Kidney (tissue), 13 donors: ENCODE measurements at regions not wholly inside any gene's neighbourhood (a gene's known extent, or its start where the extent isn't known, plus 50 kb on each side); places are given as distances from the start of the nearest gene placed in this dataset.

Source experiments
- DNase-seq, 5 donors: peaks; one replicate each; pipeline ENCODE4 v3.0.0-alpha.2; 2013 to 2020
- FAIRE-seq: peaks from 2 replicates; lab custom pipeline; 2012; peaks lifted over from hg19 to GRCh38; lab: Jason Lieb, UNC
- H3K27ac ChIP-seq, 2 donors: one replicate each; pipeline ENCODE4 v1.7.0; 2013; ENCODE audit warnings: low read depth in 2 of 2, low read length in 2 of 2, inconsistent platforms in 1 of 2
- H3K27me3 ChIP-seq: one replicate; pipeline ENCODE4 v1.7.1; 2013; ENCODE audit warnings: low read length, inconsistent platforms; ENCODE audit not compliant: control insufficient read depth, insufficient read depth
- H3K36me3 ChIP-seq, 3 donors: one replicate each; pipeline versions ENCODE4 v1.7.0 to v1.7.1; 2013; ENCODE audit warnings: low read length in 3 of 3, control low read depth in 1 of 3, inconsistent platforms in 1 of 3; ENCODE audit not compliant: insufficient read depth in 3 of 3, control insufficient read depth in 2 of 3
- H3K4me1 ChIP-seq, 3 donors: one replicate each; pipeline versions ENCODE4 v1.7.0 to v1.7.1; 2013; ENCODE audit warnings: low read length in 3 of 3, inconsistent platforms in 1 of 3, low read depth in 1 of 3; ENCODE audit not compliant: control insufficient read depth in 2 of 3, insufficient read depth in 2 of 3
- H3K4me3 ChIP-seq, 3 donors: one replicate each; pipeline versions ENCODE4 v1.7.0 to v1.8.1; 2013; ENCODE audit warnings: low read length in 3 of 3, control low read depth in 1 of 3, inconsistent platforms in 1 of 3
- H3K9ac ChIP-seq, 3 donors: one replicate each; pipeline versions ENCODE4 v1.7.0 to v1.7.1; 2013; ENCODE audit warnings: low read length in 3 of 3, control low read depth in 1 of 3, inconsistent platforms in 1 of 3
- H3K9me3 ChIP-seq, 3 donors: one replicate each; pipeline versions ENCODE4 v1.7.0 to v1.7.1; 2013; ENCODE audit warnings: low read length in 3 of 3, control low read depth in 1 of 3, inconsistent platforms in 1 of 3; ENCODE audit not compliant: control insufficient read depth in 2 of 3, insufficient read depth in 1 of 3
- CTCF ChIP-seq: IDR thresholded peaks from 3 replicates; pipeline ENCODE4 v1.5.1; 2012; ENCODE audit warnings: mild to moderate bottlenecking, moderate library complexity, borderline replicate concordance; ENCODE audit not compliant: insufficient read depth; ENCODE audit errors: extremely low read depth
- intact Hi-C: fragments of 100-400 bp; cut with DNase I; formaldehyde crosslinking; loops from one replicate; pipeline ENCODE4 v1.11.1; 2022
- donor health status: control.
- donor health status: control.
- donor health status: control.
- donor health status: control.
- donor health status: control.
- donor health status: DM: yes; HTN: yes; CAD: no.
- donor health status: Normal renal cell carcinoma (clear cell type).

DNA sequence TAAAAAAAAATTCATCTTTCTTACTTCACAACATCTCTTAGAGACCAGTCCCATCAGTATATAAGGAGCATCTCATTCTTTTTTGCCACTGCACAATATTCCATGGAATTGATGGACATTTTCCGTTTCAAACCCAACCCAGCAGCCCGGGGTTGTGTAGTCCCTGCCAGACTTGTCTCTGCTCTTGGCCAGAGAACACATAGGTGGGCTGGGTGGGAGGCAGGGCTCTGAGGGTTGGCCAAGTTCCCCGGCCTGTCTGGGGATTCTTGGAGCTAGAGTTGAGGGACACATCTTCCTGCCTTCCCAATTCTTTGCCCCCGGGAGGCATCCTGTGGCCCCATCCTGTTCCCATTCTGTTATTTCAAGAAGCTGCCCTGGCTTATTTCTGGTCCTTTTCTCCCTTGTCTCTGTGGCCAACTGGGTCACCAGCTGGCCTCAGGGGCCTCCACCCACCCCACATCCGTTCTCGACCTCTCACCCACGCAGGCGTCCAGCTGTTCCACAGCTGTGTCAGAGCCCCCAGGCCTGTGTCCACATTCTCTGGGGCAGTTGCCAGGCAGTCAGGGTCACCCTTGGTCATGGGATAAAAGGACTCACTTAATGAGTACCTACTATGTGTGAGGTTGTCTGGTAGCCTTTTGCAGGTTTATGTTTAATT lies 52.0 kb upstream of the CCDC63 start:
- H3K27ac ChIP-seq = no peak overlapping the region
- no peaks in the 10 kb centered on the region for H3K36me3 ChIP-seq
- FAIRE-seq (no peak), DNase-seq (peak in 1 of 5 donors; percentile 65)
- H3K27me3 ChIP-seq = no peaks in the 10 kb centered on the region
- H3K9ac ChIP-seq = no peak overlapping the region
- intact Hi-C loops = no loop called here
- no peaks in the 10 kb centered on the region for H3K4me1 ChIP-seq
- peaks cover 0 to 5% (median 0%) of the 10 kb centered on the region in 3 donors for H3K9me3 ChIP-seq
- no peak overlapping the region for H3K4me3 ChIP-seq
- no peak for TF ChIP-seq CTCF

GRCh38 chr12:110796952-110797351 lies 49.8 kb upstream of the CCDC63 start:
- FAIRE-seq (no peak), DNase-seq (no peak)
- intact Hi-C loops = no loop called here
- H3K4me1 ChIP-seq = no peaks in the 10 kb centered on the region
- no peak overlapping the region for H3K27ac ChIP-seq
- no peaks in the 10 kb centered on the region for H3K36me3 ChIP-seq
- no peaks in the 10 kb centered on the region for H3K27me3 ChIP-seq
- no peak overlapping the region for H3K9ac ChIP-seq
- no peak for TF ChIP-seq CTCF
- H3K9me3 ChIP-seq = peaks cover 0 to 12% (median 0%) of the 10 kb centered on the region in 3 donors
- no peak overlapping the region for H3K4me3 ChIP-seq
